Pancreas (tissue), 10 donors: ENCODE measurements at regions not wholly inside any gene's neighbourhood (a gene's known extent, or its start where the extent isn't known, plus 50 kb on each side); places are given as distances from the start of the nearest gene placed in this dataset.
A peak's percentile ranks its signal among the peaks of the same experiment; 100 is the strongest.

Source experiments
- ATAC-seq, 4 donors: fragments of 200-7000 bp; cut with Tn5 transposase; one replicate each; pipeline versions ENCODE4 v1.8.0 to v1.9.1; 2020; ENCODE audit warnings: mild to moderate bottlenecking in 4 of 4, moderate library complexity in 4 of 4
- DNase-seq, 6 donors: peaks; one replicate each; pipeline ENCODE4 v3.0.0-alpha.2; 2020
- FAIRE-seq: peaks from 2 replicates; lab custom pipeline; 2012; peaks lifted over from hg19 to GRCh38; lab: Jason Lieb, UNC
- H3K27ac ChIP-seq, 4 donors: fragments of 200-600 bp; sonication (generic); 1 replicate in 3 of 4; 2 replicates in 1 of 4; pipeline versions ENCODE4 v1.5.0 to v1.8.0; 2020
- H3K27me3 ChIP-seq, 4 donors: fragments of 200-600 bp; one replicate each; pipeline ENCODE4 v1.8.0; 2021
- H3K36me3 ChIP-seq, 3 donors: fragments of 200-600 bp; sonication (generic) in 1 of 3; one replicate each; pipeline versions ENCODE4 v1.5.0 to v1.8.0; 2020 to 2021
- H3K4me1 ChIP-seq, 3 donors: fragments of 200-600 bp; one replicate each; pipeline ENCODE4 v1.8.0; 2021
- H3K4me3 ChIP-seq, 4 donors: fragments of 200-600 bp; sonication (generic) in 2 of 4; one replicate each; pipeline versions ENCODE4 v1.5.0 to v1.8.0; 2020 to 2021
- H3K9me3 ChIP-seq, 4 donors: fragments of 200-600 bp; one replicate each; pipeline ENCODE4 v1.8.0; 2021
- WGBS, 2 donors: extraction: QIAGEN DNeasy Blood & Tissue Kit; methylation state at CpG; one replicate each; pipeline ENCODE4 v1.1.7; 2013; 5-methylcytosine and 5-hydroxymethylcytosine counted together
- intact Hi-C, 3 donors: fragments of 100-400 bp; cut with DNase I; formaldehyde crosslinking; loops; one replicate each; pipeline versions ENCODE4 v1.11.1 to v1.14.2; 2022
- TF ChIP-seq, protein P1 (sequence below), 4 donors: fragments of 200-600 bp; sonication (generic) in 3 of 4; IDR thresholded peaks; one replicate each; pipeline versions ENCODE4 v1.5.0 to v1.8.0; 2021; ENCODE audit warnings: antibody characterized with exemption in 4 of 4
- donor health status: healthy with polysubstance abuse.
- donor health status: DM: no; HTN: no; CAD: no; lungs with moderate emphysema.
- donor health status: DM: no; HTN: no; CAD: no.
- donor health status: control.
- donor health status: control.
- donor health status: Bipolar disorder and iron deficiency.
- donor health status: DM: yes; HTN: yes; CAD: no.
- donor health status: DM: no; HTN: no; CAD: no.
- donor health status: DM: no; HTN: no; CAD: no.
- donor health status: DM: yes; HTN: yes; CAD: no.

DNA sequence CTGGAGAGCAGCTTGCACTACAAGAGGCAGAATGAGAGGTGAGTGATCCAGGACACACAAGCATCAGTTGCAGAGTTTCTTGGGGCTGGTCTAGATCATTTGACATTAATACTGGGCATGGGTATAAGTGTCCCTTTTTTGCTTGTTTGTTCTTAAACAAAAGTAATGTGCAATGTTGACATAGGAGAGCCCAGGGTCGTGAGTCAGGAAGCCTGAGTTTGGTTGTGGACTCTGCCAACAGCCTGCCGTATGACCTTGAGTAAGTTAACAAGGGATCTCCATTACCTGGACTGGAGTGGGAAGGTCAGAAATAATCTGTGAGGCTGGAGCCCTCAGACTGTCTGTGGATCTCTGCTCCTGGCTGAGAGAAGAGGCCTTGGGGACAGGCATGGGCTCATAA lies 170.3 kb downstream of the KCNA5 start:
- peak; percentile 56 to 90 (median 73) for ATAC-seq
- FAIRE-seq = no peak
- no peaks in the 10 kb centered on the region for H3K36me3 ChIP-seq
- H3K4me3 ChIP-seq = no peak overlapping the region
- 11 to 15% methylated on average over 2 of the region's 2 CpGs for whole genome bisulfite sequencing, 2 donors
- DNase-seq = peak in 3 of 6 donors; percentile 18 to 27 (median 21)
- TF ChIP-seq, protein P1, sequence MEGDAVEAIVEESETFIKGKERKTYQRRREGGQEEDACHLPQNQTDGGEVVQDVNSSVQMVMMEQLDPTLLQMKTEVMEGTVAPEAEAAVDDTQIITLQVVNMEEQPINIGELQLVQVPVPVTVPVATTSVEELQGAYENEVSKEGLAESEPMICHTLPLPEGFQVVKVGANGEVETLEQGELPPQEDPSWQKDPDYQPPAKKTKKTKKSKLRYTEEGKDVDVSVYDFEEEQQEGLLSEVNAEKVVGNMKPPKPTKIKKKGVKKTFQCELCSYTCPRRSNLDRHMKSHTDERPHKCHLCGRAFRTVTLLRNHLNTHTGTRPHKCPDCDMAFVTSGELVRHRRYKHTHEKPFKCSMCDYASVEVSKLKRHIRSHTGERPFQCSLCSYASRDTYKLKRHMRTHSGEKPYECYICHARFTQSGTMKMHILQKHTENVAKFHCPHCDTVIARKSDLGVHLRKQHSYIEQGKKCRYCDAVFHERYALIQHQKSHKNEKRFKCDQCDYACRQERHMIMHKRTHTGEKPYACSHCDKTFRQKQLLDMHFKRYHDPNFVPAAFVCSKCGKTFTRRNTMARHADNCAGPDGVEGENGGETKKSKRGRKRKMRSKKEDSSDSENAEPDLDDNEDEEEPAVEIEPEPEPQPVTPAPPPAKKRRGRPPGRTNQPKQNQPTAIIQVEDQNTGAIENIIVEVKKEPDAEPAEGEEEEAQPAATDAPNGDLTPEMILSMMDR (IDR thresholded peaks at IDR 0.05) = no peak
- no peaks in the 10 kb centered on the region for H3K4me1 ChIP-seq
- H3K9me3 ChIP-seq = no peaks in the 10 kb centered on the region
- no peaks in the 10 kb centered on the region for H3K27me3 ChIP-seq
- no peak overlapping the region for H3K27ac ChIP-seq
- intact Hi-C loops = no loop called here

DNA sequence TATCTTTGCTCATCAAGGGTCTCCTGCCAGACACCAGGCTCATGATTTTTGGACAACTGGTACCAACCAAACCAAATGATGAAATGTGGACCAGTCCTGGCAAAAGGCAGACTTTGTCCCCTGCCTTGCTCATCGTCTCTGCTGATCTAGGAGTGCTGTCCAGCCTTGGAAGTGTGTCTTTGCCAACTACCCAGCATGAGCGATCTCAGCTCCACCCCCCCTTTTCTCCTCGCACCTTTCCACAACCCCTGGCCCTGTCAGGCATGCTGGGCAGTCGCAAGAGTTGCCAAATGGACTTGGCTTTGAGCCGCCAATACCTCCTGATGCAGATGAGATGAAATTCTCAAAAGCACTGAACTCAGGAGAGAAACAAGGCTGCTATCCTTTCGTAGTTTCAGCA lies 174.3 kb downstream of the KCNA5 start:
- FAIRE-seq = no peak

DNA sequence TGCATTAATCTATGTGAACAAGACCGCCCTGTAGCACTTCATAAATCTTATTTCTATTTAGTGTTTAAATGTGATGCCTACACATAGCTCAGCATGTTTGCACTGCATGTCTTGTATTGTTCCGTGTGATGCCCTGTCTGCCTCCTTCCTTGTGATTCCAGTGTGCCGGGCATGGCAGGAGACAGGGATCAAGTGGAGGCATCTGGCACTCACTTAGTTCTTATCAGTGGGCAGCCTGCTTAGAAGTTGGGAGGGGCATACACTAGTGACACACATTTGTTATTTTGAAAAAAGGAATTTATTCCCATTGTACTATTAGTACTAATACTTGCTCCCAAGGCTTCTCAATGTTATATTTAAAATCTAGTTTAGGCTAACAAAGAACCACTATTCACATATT lies 176.4 kb downstream of the KCNA5 start:
- intact Hi-C loops = no loop called here
- Histone ChIP-seq H3K4me3 (no peak overlapping the region), H3K4me1 (no peaks in the 10 kb centered on the region), H3K9me3 (no peaks in the 10 kb centered on the region), H3K36me3 (no peaks in the 10 kb centered on the region), H3K27me3 (no peaks in the 10 kb centered on the region), H3K27ac (no peak overlapping the region)
- DNase-seq (no peak), FAIRE-seq (no peak), ATAC-seq (no peak)
- TF ChIP-seq, protein P1 (IDR thresholded peaks at IDR 0.05) = no peak
- 64 to 71% methylated on average over 3 of the region's 3 CpGs for WGBS, 2 donors

More for the DNA sequence above, 174.3 kb downstream of the KCNA5 start:
- intact Hi-C loops = no loop called here
- no peaks in the 10 kb centered on the region for H3K9me3 ChIP-seq
- 77 to 82% methylated on average over 6 of the region's 6 CpGs for WGBS, 2 donors
- no peaks in the 10 kb centered on the region for H3K4me1 ChIP-seq
- H3K27ac ChIP-seq = no peak overlapping the region
- DNase-seq (no peak), ATAC-seq (no peak)
- no peak overlapping the region for H3K4me3 ChIP-seq
- no peaks in the 10 kb centered on the region for H3K27me3 ChIP-seq
- TF ChIP-seq, protein P1 (IDR thresholded peaks at IDR 0.05) = no peak
- no peaks in the 10 kb centered on the region for H3K36me3 ChIP-seq

DNA sequence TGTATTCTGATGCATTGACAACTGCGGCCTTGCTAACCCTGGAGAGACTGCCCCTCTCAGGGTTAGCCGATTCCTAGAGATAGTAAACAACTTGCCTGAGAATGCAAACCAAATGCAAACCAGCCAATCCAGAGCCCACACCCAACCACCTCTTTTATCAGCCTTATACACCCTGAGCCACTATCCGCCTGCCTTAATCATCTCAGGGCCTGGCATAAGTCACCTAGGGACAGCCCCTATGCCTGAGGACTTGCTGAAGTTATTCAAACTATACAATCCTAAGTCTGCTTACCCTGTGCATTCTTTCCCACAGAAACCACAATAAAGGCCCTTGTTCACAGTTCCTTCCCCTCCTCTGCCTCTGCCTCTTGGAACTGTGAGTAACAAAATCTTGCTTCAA lies 177.2 kb downstream of the KCNA5 start:
- TF ChIP-seq, protein P1 (IDR thresholded peaks at IDR 0.05) = no peak
- Histone ChIP-seq H3K27ac (no peak overlapping the region), H3K36me3 (no peaks in the 10 kb centered on the region), H3K4me1 (no peaks in the 10 kb centered on the region), H3K27me3 (no peaks in the 10 kb centered on the region), H3K4me3 (no peak overlapping the region), H3K9me3 (no peaks in the 10 kb centered on the region)
- no peak for FAIRE-seq
- no peak for ATAC-seq
- 66 to 72% methylated on average over 3 of the region's 3 CpGs for WGBS, 2 donors
- no peak for DNase-seq
- intact Hi-C loops = no loop called here

DNA sequence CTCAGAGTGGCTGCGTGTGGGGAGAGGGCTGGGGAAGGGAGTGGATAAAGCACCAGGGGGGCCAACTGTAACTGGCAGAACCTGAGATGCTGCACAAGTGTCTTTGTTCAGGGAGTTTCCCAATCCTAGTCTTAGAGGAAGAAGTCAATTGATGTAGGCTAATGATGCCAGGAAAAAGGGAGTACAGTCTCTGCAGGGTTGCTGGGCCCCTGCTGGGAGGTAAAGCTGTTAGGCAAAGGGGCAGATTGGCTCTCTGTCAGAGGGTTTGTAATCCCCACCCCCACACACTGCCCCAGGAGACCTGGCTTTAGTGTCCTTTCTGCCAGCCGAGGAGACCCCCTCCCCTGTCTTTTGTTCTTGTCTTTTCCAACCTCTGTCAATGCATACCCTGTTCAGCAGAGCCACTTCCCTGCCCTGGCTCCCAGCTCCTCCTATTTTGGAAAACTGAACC lies 178.4 kb downstream of the KCNA5 start:
- FAIRE-seq (no peak), DNase-seq (no peak), ATAC-seq (no peak)
- intact Hi-C loops = no loop called here
- Histone ChIP-seq H3K36me3 (no peaks in the 10 kb centered on the region), H3K4me3 (no peak overlapping the region), H3K9me3 (no peaks in the 10 kb centered on the region), H3K4me1 (no peaks in the 10 kb centered on the region), H3K27me3 (no peaks in the 10 kb centered on the region), H3K27ac (no peak overlapping the region)
- WGBS, 2 donors = 38 to 48% methylated on average over 2 of the region's 2 CpGs
- TF ChIP-seq, protein P1 (IDR thresholded peaks at IDR 0.05) = no peak
